ENCODE measurements at regions not wholly inside any gene's neighbourhood (a gene's known extent, or its start where the extent isn't known, plus 50 kb on each side); places are given as distances from the start of the nearest gene placed in this dataset.

GRCh38 chrX:97714072-97714471 lies 830.4 kb downstream of the RPA4 start:
- no peak for DNase-seq (ENCODE audit: low read depth)

GRCh38 chrX:97728215-97728614 lies 844.5 kb downstream of the RPA4 start:
- TF ChIP-seq CTCF (conservative IDR thresholded peaks at IDR 0.05; ENCODE audit: control insufficient read depth, insufficient read depth, low read depth, low read length): no peak
- no peak overlapping the region for H3K4me3 ChIP-seq (ENCODE audit: control insufficient read depth, low read depth, low read length)
- no peak for DNase-seq (ENCODE audit: low read depth)

More at GRCh38 chrX:97714072-97714471, 830.4 kb downstream of the RPA4 start:
- no peak for TF ChIP-seq CTCF (conservative IDR thresholded peaks at IDR 0.05; ENCODE audit: control insufficient read depth, insufficient read depth, low read depth, low read length)
- H3K4me3 ChIP-seq (ENCODE audit: control insufficient read depth, low read depth, low read length): no peak overlapping the region

GRCh38 chrX:97740044-97740443 lies 856.3 kb downstream of the RPA4 start:
- TF ChIP-seq CTCF (conservative IDR thresholded peaks at IDR 0.05; ENCODE audit: control insufficient read depth, insufficient read depth, low read depth, low read length): no peak
- no peak overlapping the region for H3K4me3 ChIP-seq (ENCODE audit: control insufficient read depth, low read depth, low read length)
- peak; percentile 4 for DNase-seq (ENCODE audit: low read depth)

- DNase-seq (ENCODE audit: low read depth): peak; percentile 2
- H3K4me3 ChIP-seq (ENCODE audit: control insufficient read depth, low read depth, low read length): no peak overlapping the region
- TF ChIP-seq CTCF (conservative IDR thresholded peaks at IDR 0.05; ENCODE audit: control insufficient read depth, insufficient read depth, low read depth, low read length): no peak
Observed at GRCh38 chrX:97740886-97741285, 857.2 kb downstream of the RPA4 start.

GRCh38 chrX:97743014-97743413 lies 859.3 kb downstream of the RPA4 start:
- peak; percentile 1 for DNase-seq (ENCODE audit: low read depth)
- peak; percentile 28 for TF ChIP-seq CTCF (conservative IDR thresholded peaks at IDR 0.05; ENCODE audit: control insufficient read depth, insufficient read depth, low read depth, low read length)
- H3K4me3 ChIP-seq (ENCODE audit: control insufficient read depth, low read depth, low read length): no peak overlapping the region

- no peak overlapping the region for H3K4me3 ChIP-seq (ENCODE audit: control insufficient read depth, low read depth, low read length)
- TF ChIP-seq CTCF (conservative IDR thresholded peaks at IDR 0.05; ENCODE audit: control insufficient read depth, insufficient read depth, low read depth, low read length): no peak
- no peak for DNase-seq (ENCODE audit: low read depth)
Observed at GRCh38 chrX:97747346-97747745, 863.6 kb downstream of the RPA4 start.

GRCh38 chrX:97751016-97751415 lies 867.3 kb downstream of the RPA4 start:
- DNase-seq (ENCODE audit: low read depth): no peak
- TF ChIP-seq CTCF (conservative IDR thresholded peaks at IDR 0.05; ENCODE audit: control insufficient read depth, insufficient read depth, low read depth, low read length): no peak
- no peak overlapping the region for H3K4me3 ChIP-seq (ENCODE audit: control insufficient read depth, low read depth, low read length)
